Epithelial cell of proximal tubule (primary cell): ENCODE measurements at regions not wholly inside any gene's neighbourhood (a gene's known extent, or its start where the extent isn't known, plus 50 kb on each side); places are given as distances from the start of the nearest gene placed in this dataset.

Source experiments
- DNase-seq: peaks from one replicate; pipeline ENCODE4 v3.0.0-alpha.2; 2011; ENCODE audit warnings: low read depth
- H3K4me3 ChIP-seq: 2 replicates; pipeline ENCODE4 v1.5.1; 2011; ENCODE audit warnings: low read depth, mild to moderate bottlenecking, low read length
- TF ChIP-seq, protein P1 (sequence below): conservative IDR thresholded peaks from 2 replicates; pipeline ENCODE4 v1.5.1; 2012; ENCODE audit warnings: low read depth, mild to moderate bottlenecking, low read length

DNA sequence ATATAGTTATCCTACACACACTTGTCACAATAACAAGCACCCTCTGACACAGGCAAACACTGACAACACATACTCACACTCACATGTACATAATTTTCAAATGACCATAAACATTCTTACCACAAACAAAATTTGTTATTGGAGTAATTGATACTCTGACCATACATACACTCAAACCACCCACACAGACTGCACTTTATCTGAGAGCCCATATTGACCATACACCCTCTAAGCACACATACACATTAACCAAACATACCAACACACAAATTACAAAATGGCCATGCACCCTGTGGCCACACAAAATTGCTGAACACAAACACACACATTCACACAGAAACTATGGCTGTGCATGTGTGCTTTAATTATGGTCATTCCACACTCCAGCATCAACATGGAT, 79.1 kb upstream of the FAM120A start:
- DNase-seq: no peak
- TF ChIP-seq, protein P1, sequence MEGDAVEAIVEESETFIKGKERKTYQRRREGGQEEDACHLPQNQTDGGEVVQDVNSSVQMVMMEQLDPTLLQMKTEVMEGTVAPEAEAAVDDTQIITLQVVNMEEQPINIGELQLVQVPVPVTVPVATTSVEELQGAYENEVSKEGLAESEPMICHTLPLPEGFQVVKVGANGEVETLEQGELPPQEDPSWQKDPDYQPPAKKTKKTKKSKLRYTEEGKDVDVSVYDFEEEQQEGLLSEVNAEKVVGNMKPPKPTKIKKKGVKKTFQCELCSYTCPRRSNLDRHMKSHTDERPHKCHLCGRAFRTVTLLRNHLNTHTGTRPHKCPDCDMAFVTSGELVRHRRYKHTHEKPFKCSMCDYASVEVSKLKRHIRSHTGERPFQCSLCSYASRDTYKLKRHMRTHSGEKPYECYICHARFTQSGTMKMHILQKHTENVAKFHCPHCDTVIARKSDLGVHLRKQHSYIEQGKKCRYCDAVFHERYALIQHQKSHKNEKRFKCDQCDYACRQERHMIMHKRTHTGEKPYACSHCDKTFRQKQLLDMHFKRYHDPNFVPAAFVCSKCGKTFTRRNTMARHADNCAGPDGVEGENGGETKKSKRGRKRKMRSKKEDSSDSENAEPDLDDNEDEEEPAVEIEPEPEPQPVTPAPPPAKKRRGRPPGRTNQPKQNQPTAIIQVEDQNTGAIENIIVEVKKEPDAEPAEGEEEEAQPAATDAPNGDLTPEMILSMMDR: no peak
- no peak overlapping the region for H3K4me3 ChIP-seq

DNA sequence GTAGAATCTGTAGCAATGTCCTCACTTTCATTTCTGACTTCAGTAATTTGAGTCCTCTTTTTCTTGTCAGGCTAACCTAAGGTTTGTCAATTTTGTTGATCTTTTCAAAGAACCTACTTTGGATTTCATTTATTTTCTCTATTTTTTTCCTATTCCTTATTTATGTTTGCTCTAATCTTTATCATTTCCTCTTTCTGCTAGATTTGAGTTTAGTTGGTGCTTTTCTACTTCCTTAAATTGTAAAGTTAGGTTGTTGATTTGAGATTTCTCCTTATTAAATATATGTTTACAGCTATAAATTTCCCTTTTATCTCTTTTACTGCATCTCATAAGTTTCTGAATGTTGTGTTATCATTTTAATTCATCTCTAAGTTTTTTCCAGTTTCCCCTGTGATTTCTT, 75.1 kb upstream of the FAM120A start:
- TF ChIP-seq, protein P1: no peak
- no peak overlapping the region for H3K4me3 ChIP-seq
- no peak for DNase-seq

DNA sequence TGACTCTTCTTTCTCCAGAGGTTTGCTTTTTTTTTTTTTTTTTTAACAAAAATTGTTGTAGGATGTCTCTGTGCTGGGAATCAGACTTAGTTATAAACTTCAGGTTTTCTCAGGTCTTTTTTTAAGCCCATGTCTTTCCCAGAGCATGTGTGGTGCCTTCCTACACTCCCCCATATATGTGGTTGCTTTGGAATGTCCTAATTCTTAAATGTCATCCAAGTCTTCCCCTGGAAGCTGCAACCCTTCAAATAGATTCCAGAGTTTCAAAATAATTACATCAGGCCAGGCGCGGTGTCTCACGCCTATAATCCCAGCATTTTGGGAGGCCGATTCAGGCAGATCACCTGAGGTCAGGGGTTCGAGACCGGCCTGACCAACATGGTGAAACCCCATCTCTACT, 73.2 kb upstream of the FAM120A start:
- H3K4me3 ChIP-seq: no peak overlapping the region
- no peak for DNase-seq
- TF ChIP-seq, protein P1: no peak

DNA sequence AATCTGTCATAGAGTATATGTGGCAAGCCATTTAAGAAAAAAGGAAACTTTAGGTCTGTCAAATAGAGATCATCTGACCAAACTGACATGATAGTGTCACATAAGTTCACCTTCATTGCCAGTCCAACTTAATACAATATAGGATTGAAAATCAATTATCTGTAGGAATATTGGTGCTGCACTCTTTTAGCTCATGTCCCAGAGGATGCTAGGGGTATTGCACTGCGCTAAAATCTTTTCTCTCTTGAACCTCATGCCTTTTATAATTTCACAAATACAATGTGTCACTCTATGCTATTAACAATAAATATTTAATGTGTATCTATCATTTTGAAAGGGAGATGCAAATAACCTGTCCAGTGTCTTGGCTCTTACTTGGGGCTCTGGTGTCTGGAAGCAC, 72.4 kb upstream of the FAM120A start:
- TF ChIP-seq, protein P1: peak; percentile 22
- DNase-seq: no peak
- no peak overlapping the region for H3K4me3 ChIP-seq

DNA sequence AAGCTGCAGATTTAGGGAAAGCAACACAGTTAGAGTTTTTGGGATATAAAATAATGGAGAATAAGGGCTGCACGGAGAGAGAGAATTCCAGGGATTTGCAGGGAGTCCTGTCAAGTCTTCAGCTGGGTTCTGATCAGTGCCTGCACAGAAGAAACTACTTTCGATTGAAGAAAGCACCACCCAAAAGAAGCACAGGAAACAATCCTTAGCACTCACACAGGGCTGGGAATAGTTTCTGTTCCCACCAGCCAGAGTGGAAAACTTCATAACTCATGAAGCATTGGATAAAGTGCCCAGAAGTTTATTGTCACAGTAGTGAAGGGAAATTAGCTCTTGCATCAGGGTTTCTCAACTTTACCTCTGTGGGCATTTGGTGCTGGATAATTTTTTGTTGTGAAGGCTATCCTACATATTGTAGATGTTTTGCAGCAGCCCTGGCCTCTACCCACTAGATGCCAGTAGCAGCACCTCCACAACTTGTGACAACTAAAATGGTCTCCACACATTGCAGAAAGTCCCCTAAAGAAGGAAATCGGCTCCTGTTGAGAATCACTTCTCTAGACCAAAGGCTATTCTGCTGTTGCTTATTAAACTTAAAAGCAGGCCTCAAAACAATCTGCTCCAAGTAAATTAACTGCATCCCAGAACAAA, 71.0 kb upstream of the FAM120A start:
- TF ChIP-seq, protein P1: no peak
- no peak for DNase-seq

DNA sequence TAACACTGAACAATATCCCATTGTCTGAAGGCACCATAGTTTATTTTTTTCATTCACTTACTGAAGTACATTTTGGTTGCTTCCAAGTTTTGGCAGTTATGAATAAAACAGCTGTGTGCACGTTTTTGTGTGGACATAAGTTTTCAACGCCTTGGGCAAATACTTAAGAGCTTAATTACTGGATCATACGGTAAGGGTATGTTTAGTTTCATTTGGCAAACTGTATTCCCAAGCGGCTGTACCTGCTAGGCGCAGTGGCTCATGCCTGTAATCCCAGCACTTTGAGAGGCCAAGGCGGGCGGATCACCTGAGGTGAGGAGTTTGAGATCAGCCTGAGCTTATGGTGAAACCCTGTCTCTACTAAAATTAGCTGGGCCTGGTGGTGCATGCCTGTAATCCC, 63.7 kb upstream of the FAM120A start:
- TF ChIP-seq, protein P1: no peak

More for the DNA sequence above, 71.0 kb upstream of the FAM120A start:
- H3K4me3 ChIP-seq: no peak overlapping the region

DNA sequence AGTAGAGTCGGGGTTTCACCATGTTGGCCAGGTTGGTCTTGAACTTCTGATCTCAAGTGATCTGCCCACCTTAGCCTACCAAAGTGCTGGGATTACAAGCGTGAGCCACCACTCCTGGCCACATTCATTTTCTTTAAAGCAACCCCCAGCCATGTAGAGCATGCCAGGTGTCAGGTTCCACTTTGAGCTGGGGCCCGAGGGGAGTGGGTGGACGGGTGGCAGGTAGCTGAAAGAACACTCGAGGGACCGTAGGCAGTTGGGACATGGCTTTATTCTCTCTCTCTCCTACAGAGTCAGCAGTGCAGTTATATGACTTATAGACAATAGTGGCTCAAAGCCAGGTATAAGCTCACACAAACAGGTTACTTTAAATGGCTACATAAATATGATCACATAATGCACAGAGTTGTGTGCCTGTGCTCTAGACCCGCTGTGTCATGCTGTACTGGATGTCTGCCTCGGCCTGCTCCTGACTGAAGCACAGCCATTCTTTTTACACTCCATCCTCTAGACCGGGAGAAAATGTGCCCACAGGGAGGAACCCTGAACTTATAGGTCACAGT, 60.5 kb upstream of the FAM120A start:
- TF ChIP-seq, protein P1: no peak
- H3K4me3 ChIP-seq: no peak overlapping the region
- no peak for DNase-seq

More for the DNA sequence above, 63.7 kb upstream of the FAM120A start:
- no peak overlapping the region for H3K4me3 ChIP-seq
- DNase-seq: no peak
